ENCODE measurements at regions not wholly inside any gene's neighbourhood (a gene's known extent, or its start where the extent isn't known, plus 50 kb on each side); places are given as distances from the start of the nearest gene placed in this dataset.

DNA sequence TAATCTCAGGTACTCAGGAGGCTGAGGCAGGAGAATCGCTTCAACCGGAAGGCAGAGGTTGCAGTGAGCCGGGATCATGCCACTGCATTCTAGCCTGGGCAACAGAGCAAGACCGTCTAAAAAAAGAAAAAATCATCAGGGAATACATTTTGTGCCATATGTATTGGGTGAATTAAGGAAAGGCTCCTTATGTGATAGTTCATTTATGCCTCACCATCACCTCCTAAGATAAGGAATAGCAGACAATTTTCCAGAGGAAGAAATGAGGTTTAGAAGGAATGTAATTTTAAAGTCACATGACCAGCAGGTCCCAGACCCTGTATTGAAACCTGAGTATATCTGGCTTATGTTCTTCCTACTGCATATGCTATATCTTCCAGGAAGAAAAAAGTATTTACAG, 93.9 kb upstream of the FOXC1 start:
- TF ChIP-seq, protein P1, sequence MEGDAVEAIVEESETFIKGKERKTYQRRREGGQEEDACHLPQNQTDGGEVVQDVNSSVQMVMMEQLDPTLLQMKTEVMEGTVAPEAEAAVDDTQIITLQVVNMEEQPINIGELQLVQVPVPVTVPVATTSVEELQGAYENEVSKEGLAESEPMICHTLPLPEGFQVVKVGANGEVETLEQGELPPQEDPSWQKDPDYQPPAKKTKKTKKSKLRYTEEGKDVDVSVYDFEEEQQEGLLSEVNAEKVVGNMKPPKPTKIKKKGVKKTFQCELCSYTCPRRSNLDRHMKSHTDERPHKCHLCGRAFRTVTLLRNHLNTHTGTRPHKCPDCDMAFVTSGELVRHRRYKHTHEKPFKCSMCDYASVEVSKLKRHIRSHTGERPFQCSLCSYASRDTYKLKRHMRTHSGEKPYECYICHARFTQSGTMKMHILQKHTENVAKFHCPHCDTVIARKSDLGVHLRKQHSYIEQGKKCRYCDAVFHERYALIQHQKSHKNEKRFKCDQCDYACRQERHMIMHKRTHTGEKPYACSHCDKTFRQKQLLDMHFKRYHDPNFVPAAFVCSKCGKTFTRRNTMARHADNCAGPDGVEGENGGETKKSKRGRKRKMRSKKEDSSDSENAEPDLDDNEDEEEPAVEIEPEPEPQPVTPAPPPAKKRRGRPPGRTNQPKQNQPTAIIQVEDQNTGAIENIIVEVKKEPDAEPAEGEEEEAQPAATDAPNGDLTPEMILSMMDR (IDR thresholded peaks at IDR 0.05): no peak
- TF ChIP-seq POLR2AphosphoS5 (IDR thresholded peaks at IDR 0.05; ENCODE audit: insufficient read depth in 1 of 2, low read depth in 1 of 2): no peak
